ENCODE measurements at regions not wholly inside any gene's neighbourhood (a gene's known extent, or its start where the extent isn't known, plus 50 kb on each side); places are given as distances from the start of the nearest gene placed in this dataset.

- DNase-seq (ENCODE audit: low spot score): no peak
These were observed 185.5 kb downstream of the SCP2D1 start for GRCh38 chr20:18999086-18999485.

DNA sequence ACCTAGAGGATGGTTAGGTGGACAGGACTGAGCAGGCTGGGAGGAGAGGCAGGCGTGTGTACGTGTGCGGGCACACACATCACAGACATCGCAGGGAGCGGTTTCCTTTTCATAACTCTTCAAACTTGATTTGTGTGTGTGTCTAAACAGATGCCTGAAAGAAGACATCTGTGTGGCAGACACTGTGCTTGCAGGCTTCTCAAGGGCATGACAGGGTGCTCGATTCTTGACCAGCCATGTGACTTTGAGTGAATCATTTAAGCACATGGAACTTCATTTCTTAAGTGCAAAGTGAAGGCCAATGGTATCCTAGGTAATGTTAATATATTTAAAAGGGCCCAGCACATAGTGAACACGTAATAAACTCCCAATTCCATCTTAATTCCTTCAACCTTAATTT lies 186.5 kb downstream of the SCP2D1 start:
- no peak for DNase-seq (ENCODE audit: low spot score)

- DNase-seq (ENCODE audit: low spot score): no peak
These were observed 187.6 kb downstream of the SCP2D1 start for GRCh38 chr20:19001177-19001576.

DNA sequence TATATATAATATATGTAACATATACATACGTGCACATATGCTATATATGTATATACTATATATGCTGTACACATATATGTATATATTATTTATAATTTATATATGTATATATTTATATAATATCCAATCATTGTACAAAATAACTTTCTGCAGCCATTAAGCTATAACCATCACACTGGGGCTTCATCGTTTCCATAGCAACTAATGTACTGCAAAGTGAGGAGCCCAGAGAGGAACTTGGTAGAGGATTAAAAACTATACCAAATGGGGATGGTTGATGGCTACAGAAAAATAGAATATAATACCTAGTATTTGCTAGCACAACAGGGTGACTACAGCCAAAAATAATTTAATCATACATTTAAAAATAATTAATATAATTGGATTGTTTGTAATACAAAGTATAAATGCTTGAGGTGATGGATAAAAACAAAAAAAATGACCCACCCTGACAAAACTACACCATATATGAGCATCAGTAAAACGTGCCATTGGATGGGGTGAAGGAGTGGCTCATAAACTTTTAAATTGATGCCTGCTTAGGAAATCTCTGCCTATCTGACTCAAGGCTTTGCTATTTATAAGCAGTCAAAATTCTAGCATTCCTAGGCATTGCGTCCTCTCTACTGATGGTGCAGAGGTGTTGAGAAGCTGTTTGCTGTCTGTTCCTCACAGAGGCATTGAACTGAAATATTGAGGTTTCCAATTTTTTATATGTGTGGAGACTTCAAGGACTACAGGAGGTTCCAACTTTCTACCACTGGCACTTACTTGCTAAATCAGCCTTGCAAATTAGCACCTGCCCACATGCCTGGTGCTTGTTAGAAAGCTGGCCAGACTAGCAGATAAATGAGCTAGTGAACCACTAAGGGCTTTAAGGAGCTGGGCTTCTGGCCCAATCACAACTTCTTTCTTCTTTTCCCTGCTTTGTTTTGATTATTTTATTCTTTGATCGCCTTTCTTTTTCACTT lies 190.1 kb downstream of the SCP2D1 start:
- no peak for DNase-seq (ENCODE audit: low spot score)

DNA sequence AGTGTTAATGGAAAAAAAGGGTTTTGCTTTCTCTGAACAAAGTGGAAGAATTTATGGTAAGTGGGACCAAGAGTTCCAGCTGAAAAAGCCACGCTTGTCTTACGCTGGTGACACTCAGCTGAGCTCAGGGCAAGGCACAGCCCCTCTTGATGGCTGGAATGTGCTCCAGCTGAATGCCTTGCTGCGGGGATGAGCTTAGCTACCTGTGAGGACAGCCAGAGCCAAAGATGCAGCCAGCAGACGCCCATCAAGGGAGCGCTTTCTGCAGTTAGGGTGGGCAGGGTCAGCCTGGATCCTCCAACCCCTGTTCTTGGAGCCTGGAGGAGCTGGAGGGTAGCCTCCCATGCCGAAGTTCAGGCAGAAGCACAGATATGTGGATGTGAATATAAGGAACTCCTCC lies 191.4 kb downstream of the SCP2D1 start:
- DNase-seq (ENCODE audit: low spot score): no peak

GRCh38 chr20:19008497-19008896 lies 194.9 kb downstream of the SCP2D1 start:
- no peak for DNase-seq (ENCODE audit: low spot score)

GRCh38 chr20:19009081-19009688 lies 195.6 kb downstream of the SCP2D1 start:
- DNase-seq (ENCODE audit: low spot score): no peak

GRCh38 chr20:19012676-19013075 lies 199.1 kb downstream of the SCP2D1 start:
- no peak for DNase-seq (ENCODE audit: low spot score)

DNA sequence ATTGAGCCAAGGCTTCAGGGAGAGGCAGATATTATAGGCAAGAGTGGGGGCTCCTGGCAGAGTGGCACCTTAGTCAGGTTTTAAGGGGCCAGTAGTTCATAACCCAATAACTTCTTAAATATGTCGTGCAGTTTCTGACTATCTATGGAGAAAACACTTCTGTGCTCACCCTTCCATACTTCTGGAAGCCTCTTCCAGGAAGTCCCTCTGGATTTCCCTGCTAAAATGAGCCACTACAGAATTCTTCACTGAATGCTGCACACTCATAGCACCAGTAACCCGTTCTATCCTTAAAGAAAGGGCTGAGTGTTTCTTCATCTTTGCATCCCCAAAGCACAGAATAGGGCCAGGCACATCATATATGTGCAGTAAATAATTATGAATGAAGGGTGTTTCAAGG lies 198.5 kb upstream of the SLC24A3 start:
- DNase-seq (ENCODE audit: low spot score): no peak

DNA sequence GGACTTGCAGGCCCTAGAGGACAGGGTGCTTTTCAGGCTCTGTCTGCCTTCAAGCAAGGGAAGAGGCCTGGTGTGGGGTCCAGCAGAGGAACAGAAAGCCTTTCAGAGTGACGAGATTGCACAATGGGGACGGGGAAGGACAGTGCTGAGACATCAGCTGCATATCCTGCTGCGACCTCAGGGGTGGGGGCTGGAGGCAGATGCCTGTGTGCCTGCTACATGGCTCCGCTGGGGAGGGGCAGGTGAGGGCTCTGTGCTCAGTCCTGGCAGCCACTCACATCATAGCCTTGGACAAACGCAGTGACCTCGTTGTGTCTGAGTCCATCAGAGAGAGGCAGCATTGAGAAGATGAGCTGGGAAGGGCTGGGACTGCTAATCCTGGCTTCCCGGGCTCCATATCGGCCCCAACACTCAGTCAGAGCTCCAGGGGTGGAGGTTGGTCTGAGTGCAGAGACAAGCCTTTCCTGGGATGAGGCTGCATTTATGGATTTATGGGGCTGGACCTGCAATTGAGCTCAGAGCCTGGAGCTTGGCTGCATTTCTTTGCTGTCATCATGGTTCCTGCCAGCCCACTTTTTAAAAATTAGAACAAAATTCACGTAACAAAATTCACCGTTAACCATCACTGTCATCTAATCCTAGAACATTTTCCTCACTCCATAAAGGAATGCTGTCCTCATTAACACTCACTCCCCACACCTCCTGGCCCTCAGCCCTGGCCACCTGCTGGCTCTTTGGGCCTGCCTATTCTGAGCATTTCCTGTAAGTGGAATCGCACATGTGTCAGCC lies 196.9 kb upstream of the SLC24A3 start:
- DNase-seq (ENCODE audit: low spot score): no peak

DNA sequence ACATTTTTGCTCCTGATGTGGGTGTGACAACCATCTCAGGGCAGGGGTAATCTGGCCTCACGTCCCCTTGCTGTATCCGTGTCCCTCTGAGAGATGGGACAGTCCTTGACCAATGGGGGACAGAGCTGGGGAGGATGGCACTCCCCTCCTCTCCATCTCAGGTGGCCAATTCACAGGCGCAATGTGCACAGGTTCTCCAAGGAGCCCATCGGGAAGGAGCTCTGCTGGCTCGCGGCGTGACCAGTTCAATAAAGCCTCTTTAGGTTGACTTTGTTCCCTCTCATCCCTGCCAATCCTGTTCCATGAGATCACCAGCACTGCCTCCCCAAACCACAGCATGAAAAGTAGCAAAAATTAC lies 196.3 kb upstream of the SLC24A3 start:
- no peak for DNase-seq (ENCODE audit: low spot score)

- DNase-seq (ENCODE audit: low spot score): no peak
These were observed 195.2 kb upstream of the SLC24A3 start for GRCh38 chr20:19017104-19017690.

DNA sequence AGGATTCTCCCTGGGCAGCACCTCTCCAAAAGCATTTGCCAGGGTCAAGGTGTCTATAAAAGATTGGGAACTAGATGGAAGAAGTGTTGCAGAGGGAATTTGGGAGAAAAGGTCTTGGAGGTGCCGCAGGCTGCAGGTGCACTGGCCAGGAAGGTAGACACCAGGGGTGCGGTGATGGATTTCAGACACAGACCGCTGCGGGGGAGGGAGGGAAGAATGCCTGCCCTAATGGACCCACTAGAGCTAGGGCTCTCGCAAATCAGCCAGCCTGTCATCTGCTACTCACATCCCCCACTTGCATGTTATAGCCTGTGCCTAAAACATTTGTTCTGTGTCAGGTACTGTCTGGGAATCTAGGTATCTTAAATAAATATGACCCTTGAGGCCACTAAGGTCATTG lies 193.6 kb upstream of the SLC24A3 start:
- DNase-seq (ENCODE audit: low spot score): no peak

GRCh38 chr20:19019734-19020364 lies 192.6 kb upstream of the SLC24A3 start:
- no peak for DNase-seq (ENCODE audit: low spot score)

DNA sequence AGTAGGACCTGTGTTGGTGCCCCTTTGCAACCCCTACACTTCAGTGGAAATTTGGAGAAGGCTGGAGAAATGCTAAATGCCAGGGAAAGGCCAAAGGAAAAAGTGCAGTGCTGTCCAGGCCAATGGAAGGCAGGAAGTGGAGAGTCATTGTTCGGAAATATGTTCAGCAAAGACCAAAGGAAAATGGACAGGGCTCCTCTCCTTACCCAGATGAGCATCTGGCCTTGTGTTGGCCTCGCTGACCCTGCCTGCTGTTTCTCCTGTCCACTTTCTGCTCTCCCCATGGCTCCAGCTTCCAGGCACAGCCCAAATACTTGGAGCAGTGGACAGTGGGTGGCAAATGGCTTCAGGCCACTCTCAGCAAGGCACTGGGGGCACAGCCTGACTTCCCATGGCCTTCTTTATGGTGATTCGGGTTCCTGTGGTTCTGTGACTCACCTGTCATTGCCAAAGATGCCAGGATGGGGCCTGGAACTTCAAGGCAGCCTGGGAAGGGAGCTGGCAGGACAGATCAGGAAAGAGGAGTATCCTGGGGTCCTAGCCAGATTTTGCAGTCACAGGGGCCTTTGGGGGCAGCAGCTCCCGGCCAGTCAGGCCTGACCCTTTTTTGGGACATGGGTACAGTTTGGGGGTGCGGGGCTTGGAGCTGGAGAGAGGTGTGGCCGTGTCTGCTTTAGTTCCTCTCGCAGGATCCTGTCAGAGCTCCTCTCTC lies 190.9 kb upstream of the SLC24A3 start:
- DNase-seq (ENCODE audit: low spot score): no peak

- DNase-seq (ENCODE audit: low spot score): no peak
These were observed 190.3 kb upstream of the SLC24A3 start for GRCh38 chr20:19022118-19022575.

DNA sequence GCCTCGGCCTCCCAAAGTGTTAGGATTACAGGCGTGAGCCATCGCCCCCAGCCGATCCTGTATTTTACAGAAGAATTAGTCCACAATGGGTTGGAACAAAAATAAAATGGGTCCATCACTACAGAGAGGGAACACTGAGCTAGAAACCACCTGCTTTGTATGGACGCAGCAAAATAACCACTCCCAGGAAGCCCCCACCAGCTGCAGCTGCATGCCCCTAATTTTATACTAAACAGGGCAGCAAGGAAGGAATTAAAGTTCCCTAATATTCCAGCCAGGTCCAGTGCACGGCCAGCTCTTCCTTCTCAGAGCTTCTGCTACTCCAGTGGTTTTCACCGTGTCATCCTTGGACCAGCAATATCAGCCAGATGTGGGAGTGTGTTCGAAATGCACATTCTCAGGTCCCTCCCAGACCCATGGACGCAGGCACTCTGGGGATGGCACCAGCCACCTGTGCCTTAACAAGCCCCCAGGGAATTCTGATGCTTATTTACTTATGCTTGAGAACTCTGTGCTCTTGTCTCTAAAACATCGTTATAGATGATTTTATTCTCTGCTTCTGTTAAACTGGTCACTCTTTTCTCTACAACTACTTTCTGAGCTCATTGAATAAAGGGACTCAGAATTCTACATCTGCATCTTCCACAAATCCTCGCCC lies 189.5 kb upstream of the SLC24A3 start:
- DNase-seq (ENCODE audit: low spot score): no peak

GRCh38 chr20:19024296-19025035 lies 188.0 kb upstream of the SLC24A3 start:
- DNase-seq (ENCODE audit: low spot score): no peak

- no peak for DNase-seq (ENCODE audit: low spot score)
These were observed 186.9 kb upstream of the SLC24A3 start for GRCh38 chr20:19025430-19026120.
